ENCODE measurements at regions not wholly inside any gene's neighbourhood (a gene's known extent, or its start where the extent isn't known, plus 50 kb on each side); places are given as distances from the start of the nearest gene placed in this dataset.

DNA sequence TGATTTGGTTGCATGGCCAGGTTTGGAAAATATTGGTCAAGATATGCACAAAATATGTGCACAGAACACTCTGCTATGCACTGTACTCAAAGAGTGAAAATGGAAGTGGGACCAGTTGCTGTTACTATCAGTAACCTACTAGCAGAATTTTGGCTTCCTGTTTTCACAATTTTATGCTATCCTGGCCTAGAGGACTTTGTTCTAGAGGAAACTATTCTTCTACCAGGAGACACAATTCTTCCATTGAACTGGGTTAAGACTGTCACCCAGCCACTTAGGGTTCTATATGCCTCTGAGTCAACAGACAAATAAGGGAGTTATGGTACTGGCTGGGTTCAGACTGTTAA is 431.4 kb upstream of the DCC start:
- DNase-seq (ENCODE audit: low read depth in 2 of 2, low spot score in 1 of 2) = no peak

DNA sequence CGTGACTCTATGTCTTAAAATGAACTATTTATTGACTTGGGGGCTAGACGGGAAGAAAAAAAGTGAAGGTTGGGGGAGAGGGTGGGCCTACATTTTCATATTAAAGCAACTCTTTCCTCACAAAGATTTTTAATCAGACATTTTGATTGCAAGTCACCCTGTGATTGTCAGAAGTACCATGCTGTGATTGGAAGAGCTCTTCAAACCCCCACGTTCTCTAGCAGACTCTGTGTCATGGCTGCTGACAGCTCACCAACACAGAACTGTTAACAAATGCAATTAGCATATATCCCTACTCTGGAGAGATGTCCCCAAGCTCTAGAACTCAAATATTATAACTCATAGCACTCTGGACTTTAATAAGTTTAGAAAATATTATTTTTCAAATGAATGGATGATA is 428.4 kb upstream of the DCC start:
- no peak for DNase-seq (ENCODE audit: low read depth in 2 of 2, low spot score in 1 of 2)

DNA sequence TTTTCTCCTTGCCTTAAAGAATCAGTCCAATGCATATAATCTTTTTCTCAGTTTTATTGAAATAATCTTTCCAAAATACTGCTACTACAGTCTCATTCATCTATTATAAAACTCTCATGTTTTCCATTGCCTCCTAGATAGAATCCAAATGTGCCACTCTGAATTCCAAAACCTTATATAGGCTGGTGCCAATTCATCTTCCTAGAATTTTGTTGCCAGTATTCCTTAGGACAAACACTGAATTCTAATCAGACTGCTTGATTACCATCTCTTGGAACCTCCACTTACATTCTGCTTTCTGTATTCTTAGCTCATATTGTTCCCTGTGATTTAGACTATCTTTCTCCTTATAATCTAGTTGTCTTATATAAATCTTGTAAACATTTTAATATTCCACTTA is 427.6 kb upstream of the DCC start:
- DNase-seq (ENCODE audit: low read depth in 2 of 2, low spot score in 1 of 2) = no peak

DNA sequence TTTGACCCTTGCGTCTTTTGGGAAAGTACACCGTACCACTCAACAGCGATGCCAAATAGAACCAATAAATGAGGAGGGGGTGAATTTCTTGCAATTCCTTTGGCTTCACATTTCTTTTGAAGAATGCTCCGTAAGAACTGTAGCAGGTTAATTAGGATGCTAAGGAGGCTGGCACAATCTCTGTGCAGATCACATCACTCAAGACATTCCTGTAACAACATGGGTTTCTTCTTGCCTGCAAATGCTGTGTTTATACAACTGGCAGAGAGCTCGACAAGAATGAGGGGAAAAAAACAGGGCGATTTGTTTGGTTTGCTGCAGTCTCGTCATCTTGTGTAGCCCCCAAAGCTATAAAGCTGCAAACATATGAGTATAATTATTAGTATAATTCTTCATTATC is 424.8 kb upstream of the DCC start:
- DNase-seq (ENCODE audit: low read depth in 2 of 2, low spot score in 1 of 2) = no peak

DNA sequence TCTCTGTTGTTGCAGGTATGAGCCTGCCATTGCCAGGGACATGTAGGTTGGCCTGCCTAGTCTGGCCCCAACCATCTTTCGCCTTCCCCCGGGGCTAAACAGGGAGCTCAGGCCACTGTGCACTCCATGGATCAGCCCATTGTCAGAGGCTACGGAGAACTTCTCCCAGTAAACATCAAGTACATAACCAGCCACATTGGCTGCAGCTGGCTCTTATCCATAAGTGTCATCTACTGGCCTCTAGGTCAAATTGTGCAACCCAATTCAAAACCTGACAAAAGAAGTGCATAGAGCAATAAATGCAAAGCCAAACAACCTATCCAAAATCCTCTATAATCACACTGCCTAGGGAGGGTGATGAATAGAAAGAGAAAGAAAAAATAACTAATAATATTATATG is 418.1 kb upstream of the DCC start:
- no peak for DNase-seq (ENCODE audit: low read depth in 2 of 2, low spot score in 1 of 2)

DNA sequence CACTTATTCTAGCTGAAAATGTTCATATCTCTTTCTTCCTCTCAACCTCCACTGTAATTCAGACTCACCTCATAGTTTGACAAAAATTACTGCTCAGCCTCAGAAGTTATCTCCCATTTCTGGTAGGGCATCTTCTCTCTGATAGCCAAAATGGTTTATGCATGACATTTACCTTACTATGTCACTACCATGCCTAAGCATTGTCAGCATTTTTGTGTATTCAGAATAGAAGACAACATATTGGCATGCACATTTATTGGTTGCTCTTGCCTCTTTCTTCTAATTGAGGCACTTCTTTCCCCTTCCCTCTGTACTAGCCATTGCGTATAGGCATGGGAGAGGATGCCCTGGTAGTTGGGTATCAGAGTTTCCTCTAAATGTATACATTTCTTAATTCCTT is 406.1 kb upstream of the DCC start:
- DNase-seq (ENCODE audit: low read depth in 2 of 2, low spot score in 1 of 2) = no peak

DNA sequence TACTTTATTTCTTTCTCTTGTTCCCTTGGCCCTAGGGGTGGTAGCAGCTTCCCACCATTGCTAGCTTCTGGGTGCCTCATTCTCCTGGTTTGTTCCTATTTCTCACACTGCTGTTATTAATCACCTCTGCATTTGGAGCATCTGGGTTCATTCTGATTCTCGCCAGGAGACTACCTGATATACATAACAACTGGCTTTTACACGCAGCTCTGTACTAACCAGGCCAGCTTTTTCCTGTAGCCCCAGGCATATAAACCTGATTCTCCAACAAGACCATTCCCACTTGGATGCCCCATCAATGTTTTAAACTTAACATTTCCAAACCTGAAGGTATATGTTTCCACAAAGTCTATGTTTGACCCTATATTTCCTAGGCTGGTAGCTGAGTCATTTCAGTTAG is 403.9 kb upstream of the DCC start:
- DNase-seq (ENCODE audit: low read depth in 2 of 2, low spot score in 1 of 2) = no peak

DNA sequence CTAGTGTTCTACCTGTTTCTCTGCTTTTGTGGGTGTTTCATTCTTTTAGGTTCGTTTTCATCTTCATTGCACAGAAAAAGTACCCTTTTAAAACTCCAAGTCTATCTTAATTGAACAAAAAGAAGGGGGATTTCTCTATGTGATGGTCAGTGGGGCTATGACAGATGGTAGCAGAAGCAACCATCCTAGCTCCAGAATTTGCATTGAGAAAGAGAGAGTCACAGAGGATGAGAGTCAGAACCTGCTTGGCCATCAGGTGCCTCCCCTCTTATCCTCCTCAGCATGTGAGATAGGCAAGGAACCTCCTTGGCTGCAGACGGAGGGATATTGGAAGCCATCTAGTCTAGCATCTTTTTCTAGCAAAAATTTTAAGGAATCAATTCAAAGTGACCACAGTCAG is 398.0 kb upstream of the DCC start:
- no peak for DNase-seq (ENCODE audit: low read depth in 2 of 2, low spot score in 1 of 2)

DNA sequence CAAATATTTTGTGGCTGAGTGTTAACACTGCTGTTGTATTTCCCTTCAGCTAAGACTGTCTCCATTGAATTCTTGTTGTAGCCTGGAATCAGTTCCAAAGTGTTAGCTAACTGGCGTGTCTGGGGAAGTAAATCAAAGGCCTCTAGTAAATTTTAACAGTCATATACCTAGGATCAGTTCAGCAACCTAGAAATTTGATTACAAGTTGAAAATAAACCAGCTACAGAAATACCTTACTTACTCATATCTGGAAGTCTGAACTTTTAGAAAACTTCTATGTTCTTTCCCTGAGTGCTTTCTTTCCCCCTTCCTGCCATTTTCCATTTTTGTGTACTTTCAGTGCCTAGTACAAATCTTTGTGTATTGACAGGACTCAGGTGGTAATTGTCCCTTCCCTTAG is 396.7 kb upstream of the DCC start:
- no peak for DNase-seq (ENCODE audit: low read depth in 2 of 2, low spot score in 1 of 2)

DNA sequence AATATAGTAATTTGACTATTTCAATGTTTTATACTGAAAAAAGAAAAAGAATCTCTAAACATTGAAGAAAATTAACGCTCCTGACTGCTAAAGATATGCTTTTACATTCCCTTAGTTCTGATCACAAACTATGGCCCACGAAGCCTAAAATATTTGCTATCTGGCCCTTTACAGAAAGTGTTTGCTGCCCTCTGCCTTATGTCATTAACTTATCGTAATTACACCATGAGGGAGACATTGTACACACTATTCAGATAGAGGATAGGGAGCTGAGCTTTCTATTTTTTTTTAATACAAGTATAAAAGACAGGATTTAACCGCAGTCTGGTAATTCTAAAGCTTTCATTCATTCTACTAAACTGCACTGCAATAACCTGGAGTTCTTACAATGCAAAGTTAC is 393.1 kb upstream of the DCC start:
- no peak for DNase-seq (ENCODE audit: low read depth in 2 of 2, low spot score in 1 of 2)

DNA sequence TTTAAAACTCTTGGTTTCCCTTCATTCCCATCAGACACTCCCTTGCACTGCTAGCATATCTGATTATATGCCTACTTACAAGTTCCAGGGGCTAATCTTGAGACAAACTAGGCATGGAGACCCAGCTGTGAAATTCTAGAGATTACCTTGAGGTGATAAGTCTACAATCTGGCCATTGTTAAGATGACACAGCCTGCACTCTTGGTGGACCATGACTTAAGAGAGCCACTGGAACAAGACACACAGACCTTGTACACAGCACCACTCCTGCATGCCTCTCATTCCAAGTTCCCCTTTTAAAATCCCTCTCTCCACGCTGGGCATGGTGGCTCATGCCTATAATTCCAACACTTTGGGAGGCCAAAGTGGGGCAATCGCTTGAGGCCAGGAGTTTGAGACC is 387.2 kb upstream of the DCC start:
- DNase-seq (ENCODE audit: low read depth in 2 of 2, low spot score in 1 of 2) = no peak

DNA sequence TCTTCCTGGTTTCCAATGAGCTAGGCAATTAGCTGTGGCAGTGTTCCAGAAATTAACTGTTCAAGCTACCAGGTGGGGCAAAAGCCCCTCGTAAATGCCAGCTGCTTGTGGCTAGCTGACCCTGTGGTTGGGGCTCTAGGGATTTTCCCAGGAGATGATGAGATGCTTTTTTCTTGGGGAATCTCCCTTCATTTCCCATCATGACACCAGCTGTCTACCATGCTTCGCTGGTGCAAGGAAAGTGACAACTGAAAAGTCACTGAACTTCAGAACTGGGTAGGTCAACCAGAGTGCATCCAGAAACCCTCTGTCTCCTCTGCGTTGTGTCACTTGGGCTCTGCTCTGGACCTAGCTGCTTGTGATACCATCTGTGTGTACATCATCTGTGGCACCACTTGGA is 386.5 kb upstream of the DCC start:
- no peak for DNase-seq (ENCODE audit: low read depth in 2 of 2, low spot score in 1 of 2)

DNA sequence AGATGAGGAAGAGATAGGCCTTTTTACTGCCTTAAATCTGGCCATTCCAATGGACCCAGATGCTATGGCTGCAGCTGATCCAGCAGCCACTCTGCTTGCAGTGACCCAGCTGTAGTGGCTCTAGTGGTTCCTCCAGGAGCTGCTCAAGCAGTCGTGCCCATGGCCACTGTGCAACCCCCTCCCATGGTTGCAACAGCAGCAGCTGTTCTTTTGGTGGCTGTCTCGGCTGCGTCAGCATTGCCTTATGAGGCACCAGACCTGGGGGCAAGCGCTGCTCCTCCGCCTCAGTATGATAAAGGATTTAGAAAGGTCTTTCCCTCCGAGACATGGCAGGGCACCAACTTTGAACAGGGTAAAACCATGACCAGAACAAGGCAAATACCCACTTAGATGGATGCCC is 384.9 kb upstream of the DCC start:
- no peak for DNase-seq (ENCODE audit: low read depth in 2 of 2, low spot score in 1 of 2)

DNA sequence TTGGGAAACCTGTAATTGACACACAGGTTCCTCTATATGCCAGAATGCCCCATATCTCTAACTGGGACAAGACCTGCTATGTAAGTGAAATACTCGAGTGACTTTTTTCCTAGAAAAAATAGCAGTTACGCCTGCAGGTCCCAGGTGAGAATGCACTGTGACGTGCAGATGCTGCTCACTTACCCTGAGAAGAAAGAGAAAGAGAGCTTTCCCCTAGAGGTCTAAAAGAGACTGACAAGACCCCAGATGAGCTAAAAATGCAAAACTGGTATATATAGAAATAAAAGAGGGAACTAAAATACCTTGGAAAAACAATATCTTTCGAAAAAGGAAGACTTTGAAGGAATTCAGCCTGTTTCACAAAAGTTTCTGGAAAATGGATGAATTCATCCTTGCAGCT is 383.0 kb upstream of the DCC start:
- no peak for DNase-seq (ENCODE audit: low read depth in 2 of 2, low spot score in 1 of 2)

DNA sequence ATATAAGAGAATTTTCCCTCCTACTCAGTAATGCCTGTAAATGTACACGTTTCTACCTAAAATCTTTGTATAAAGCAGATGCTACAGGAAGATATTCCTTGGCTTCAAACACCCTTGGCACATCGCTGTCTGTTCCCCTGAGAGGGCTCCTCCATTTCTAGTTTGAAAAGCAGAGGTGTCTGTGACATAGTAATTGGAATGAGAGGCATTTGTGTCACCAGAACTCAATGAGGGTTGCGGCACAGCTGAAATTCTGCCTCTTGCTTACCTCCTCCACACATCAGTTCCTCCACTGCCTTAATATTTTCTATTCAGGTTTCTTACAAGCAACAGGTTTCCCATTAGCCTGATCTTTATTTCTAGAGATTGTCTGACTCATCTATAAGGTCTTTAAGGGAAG is 359.9 kb upstream of the DCC start:
- no peak for DNase-seq (ENCODE audit: low read depth in 2 of 2, low spot score in 1 of 2)

DNA sequence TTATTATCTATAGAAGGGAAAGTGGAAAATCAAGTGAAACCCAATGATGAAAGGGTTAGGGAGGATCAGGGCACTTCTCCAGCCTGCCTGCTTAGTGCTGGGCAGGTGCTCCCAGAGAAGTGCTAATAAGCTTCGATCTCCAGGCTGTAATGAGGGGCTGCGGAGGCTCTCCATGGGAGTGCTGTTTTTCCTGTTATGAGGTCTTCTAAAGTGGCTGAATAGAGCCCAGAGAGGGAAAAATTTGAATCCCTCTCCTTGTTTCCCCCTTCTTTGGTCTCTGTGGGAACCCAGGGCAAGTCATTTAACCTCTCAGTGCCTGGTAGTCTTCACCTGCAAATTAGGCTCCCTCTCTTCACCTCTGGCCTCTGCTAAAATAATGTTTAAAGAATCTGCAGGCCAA is 351.7 kb upstream of the DCC start:
- no peak for DNase-seq (ENCODE audit: low read depth in 2 of 2, low spot score in 1 of 2)

DNA sequence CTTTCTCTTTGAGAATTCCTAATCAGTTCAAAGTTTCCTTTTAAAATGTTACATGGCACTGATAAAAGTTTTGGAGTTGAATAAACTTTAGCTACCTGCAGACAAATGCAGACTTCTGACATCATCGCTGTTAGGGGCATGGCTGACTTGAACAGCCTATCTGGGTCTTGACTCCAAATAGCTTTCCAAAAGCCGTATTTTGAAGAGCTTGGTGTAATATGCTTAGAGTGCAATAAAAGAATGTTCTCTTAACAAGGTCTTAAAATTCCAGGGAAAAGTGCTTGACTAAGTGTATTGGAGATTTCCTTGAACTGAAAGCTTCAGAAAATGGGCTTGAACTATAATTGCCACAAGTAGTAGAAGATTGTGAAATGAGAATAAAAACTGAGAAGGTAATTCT is 342.9 kb upstream of the DCC start:
- no peak for DNase-seq (ENCODE audit: low read depth in 2 of 2, low spot score in 1 of 2)

DNA sequence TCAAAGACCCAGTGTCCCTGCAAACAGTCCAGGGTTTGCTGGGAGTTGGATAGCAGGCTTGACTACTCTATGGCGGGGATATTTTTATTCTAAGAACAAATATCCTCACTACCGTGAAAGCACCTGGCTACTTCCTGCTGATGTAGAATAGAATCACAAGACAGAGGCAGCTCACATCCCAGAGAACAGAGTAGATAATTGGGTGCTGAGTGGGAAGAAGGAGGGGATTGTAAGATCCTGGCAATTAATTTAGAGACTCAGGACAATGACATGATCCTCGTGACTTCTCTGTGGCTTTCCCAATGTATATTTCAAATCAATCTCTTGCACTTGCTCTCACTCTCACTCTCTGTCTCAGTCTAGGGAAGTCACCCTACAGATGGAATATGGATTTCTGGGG is 341.9 kb upstream of the DCC start:
- no peak for DNase-seq (ENCODE audit: low read depth in 2 of 2, low spot score in 1 of 2)

DNA sequence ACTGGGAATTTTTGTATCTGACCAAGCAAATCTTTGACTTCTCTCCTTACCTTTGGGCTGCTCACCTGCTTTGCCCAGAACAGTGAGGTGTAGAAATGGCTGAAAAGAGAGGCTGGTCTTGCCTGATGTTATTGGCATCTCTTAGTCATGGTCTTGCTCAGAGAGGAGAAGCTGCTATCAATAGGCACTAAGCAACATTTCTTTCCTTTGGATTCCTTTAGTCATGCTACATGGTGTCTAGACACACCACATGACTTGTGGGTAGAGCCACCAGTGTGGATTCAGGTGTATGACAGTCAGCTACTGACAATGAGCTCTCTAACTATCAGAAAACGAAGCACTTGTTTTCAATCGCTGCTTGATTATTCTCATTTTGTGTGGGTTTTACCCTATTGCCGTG is 341.3 kb upstream of the DCC start:
- DNase-seq (ENCODE audit: low read depth in 2 of 2, low spot score in 1 of 2) = no peak

DNA sequence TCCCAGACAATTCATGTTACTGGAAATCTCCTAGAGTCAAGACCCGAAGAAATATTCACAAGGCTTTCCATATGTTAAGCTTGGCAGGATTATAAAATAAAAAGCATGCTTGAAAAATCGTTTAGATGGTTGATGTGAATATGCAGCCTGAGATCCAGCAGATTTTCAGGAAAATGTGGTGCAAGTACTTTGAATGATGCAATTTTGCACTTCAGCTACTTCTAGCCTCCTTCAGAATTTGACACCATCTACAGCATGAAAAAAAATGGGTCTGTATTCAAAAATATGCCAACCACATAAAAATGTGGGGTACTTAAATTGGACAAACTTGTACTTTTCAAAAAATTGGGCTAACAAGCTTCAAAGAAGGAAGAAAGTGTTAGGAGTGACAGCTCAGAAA is 340.6 kb upstream of the DCC start:
- DNase-seq (ENCODE audit: low read depth in 2 of 2, low spot score in 1 of 2) = no peak

DNA sequence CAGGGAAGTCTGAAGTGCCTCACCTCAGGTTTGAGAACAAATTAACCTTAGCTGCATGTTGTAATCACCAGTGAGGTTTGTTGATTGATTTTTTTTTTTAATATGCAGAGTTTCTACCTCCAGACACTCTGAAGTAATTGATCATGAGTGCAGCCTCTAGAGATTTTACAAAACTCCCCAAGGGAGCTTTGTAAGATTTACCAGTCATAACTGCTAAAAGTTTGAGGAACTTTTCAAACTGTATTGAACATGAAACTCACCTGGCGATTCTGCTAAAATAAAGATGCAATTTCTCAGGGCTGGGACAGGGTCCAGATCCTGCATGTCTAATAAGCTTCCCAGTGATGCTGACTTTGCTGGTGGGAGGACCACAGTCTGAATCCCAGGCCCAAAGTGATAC is 339.6 kb upstream of the DCC start:
- no peak for DNase-seq (ENCODE audit: low read depth in 2 of 2, low spot score in 1 of 2)

DNA sequence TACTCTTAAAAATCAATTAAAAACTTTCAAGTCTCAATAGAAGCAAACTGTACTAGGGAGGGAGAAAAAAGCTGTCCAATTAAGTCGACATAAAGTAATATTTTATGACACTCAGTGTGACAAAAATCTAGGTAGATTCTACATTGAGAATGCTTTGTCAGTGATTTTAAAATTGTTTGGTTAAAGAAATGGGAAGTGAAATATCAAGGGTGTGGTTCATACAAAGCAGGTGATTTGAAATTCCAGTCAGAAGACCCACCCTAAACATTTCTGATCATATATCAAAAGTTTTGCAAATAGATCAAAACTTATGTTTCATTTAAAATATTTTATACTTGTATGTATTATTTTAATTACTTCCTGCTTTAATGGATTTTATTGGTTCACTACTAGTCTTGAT is 338.9 kb upstream of the DCC start:
- no peak for DNase-seq (ENCODE audit: low read depth in 2 of 2, low spot score in 1 of 2)

DNA sequence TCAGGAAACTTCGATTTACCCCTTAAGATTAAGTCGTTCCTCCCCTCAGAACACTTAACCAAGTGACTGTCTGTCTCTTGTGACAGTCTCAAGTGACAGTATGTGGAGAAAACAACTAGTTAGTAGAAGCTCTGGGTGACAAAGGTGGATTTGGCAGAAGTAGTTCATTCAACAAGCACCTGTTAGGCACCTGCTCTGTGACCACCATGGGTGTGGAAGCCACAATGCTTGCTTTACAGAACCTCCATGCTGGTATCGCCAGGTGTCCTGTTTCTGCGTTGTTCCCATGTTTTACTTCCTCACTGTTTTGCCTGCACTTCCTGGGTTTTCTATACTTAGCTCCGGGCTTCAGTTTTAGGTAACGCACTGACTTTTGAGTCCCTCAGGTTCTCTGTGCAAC is 337.4 kb upstream of the DCC start:
- DNase-seq (ENCODE audit: low read depth in 2 of 2, low spot score in 1 of 2) = no peak

DNA sequence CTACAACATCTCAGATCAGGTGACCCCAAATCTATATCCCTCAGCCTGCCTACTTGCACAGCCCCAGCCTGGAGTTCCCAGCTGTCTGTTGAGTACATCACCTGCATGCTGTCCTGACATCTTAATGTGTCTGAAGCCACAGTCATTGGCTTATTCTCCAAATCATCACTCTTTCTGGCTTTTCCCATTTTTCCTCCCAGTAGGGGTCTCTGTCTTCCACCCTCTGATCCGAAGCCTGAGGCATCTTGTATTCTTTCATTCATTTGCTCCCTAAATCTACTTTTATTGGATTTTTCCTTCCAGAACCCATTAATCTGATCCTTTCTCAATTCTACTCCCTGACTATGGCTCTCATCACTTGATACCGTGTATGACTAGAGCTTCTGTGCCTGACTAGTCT is 332.9 kb upstream of the DCC start:
- no peak for DNase-seq (ENCODE audit: low read depth in 2 of 2, low spot score in 1 of 2)

DNA sequence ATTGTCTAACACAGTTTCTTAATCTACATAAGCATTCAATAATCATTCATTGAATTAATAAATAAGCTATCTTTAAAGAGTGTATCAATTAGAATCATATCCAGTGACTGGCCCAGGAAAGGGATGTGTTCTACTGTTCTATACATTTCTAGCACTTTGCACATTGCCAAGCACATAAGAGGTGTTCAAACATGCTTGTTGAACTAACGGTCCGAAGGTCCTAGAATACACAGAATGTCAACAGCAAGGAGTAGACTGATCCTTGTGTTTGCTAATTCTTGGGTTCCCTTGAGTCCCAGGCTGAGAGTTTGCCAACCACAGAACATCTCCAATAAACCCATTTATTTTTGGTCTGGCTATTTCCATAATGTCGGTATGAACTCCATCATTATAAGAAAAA is 331.7 kb upstream of the DCC start:
- DNase-seq (ENCODE audit: low read depth in 2 of 2, low spot score in 1 of 2) = no peak

Data from stimulated activated CD8-positive, alpha-beta memory T cell treated with anti-CD3 and anti-CD28 coated beads, Interleukin-4, amount 100 ng/mL, for 1 hour (primary cell).